ENCODE measurements at regions not wholly inside any gene's neighbourhood (a gene's known extent, or its start where the extent isn't known, plus 50 kb on each side); places are given as distances from the start of the nearest gene placed in this dataset.
"Not testable (repeated sequence)": the region's sequence is repeated elsewhere in the genome, so short reads cannot be mapped to it uniquely, and the experiment has no call there.

- H3K36me3 ChIP-seq (ENCODE audit: control insufficient read depth, insufficient read depth, low read length): no peaks in the 10 kb centered on the region
- WGBS, 2 experiments (ENCODE audit: insufficient coverage in 2 of 2): 81% methylated on average over 15 to 16 of the region's 18 CpGs
- H3K4me1 ChIP-seq (ENCODE audit: control insufficient read depth, insufficient read depth, low read length, poor library complexity, severe bottlenecking): no peaks in the 10 kb centered on the region
- H3K27ac ChIP-seq (ENCODE audit: low read depth, low read length, severe bottlenecking): no peak overlapping the region
- H3K9me3 ChIP-seq (ENCODE audit: control insufficient read depth, low read length): no peaks in the 10 kb centered on the region
- no peak overlapping the region for H3K4me3 ChIP-seq (ENCODE audit: extremely low read depth, insufficient read depth, low read length, poor library complexity, severe bottlenecking)
These were observed 345.8 kb downstream of the TEX29 start for GRCh38 chr13:111666164-111666776.

- Histone ChIP-seq H3K4me1 (ENCODE audit: control insufficient read depth, insufficient read depth, low read length, poor library complexity, severe bottlenecking) (no peaks in the 10 kb centered on the region), H3K27ac (ENCODE audit: low read depth, low read length, severe bottlenecking) (no peak overlapping the region), H3K9me3 (ENCODE audit: control insufficient read depth, low read length) (no peaks in the 10 kb centered on the region), H3K4me3 (ENCODE audit: extremely low read depth, insufficient read depth, low read length, poor library complexity, severe bottlenecking) (no peak overlapping the region), H3K36me3 (ENCODE audit: control insufficient read depth, insufficient read depth, low read length) (no peaks in the 10 kb centered on the region)
- 88 to 90% methylated on average over 5 to 6 of the region's 7 CpGs for WGBS, 2 experiments (ENCODE audit: insufficient coverage in 2 of 2)
These were observed 347.3 kb downstream of the TEX29 start for GRCh38 chr13:111667757-111668156.

- no peaks in the 10 kb centered on the region for H3K9me3 ChIP-seq (ENCODE audit: control insufficient read depth, low read length)
- no peak overlapping the region for H3K4me3 ChIP-seq (ENCODE audit: extremely low read depth, insufficient read depth, low read length, poor library complexity, severe bottlenecking)
- no peaks in the 10 kb centered on the region for H3K4me1 ChIP-seq (ENCODE audit: control insufficient read depth, insufficient read depth, low read length, poor library complexity, severe bottlenecking)
- no peaks in the 10 kb centered on the region for H3K36me3 ChIP-seq (ENCODE audit: control insufficient read depth, insufficient read depth, low read length)
- 95 to 96% methylated on average over 26 to 28 of the region's 30 CpGs for WGBS, 2 experiments (ENCODE audit: insufficient coverage in 2 of 2)
- H3K27ac ChIP-seq (ENCODE audit: low read depth, low read length, severe bottlenecking): no peak overlapping the region
These were observed 348.0 kb downstream of the TEX29 start for GRCh38 chr13:111668451-111668850.

GRCh38 chr13:111672198-111672597, 351.8 kb downstream of the TEX29 start:
- H3K4me3 ChIP-seq (ENCODE audit: extremely low read depth, insufficient read depth, low read length, poor library complexity, severe bottlenecking); H3K9me3 ChIP-seq (ENCODE audit: control insufficient read depth, low read length); H3K4me1 ChIP-seq (ENCODE audit: control insufficient read depth, insufficient read depth, low read length, poor library complexity, severe bottlenecking); H3K27ac ChIP-seq (ENCODE audit: low read depth, low read length, severe bottlenecking); H3K36me3 ChIP-seq (ENCODE audit: control insufficient read depth, insufficient read depth, low read length): not testable (repeated sequence)
- WGBS, 2 experiments (ENCODE audit: insufficient coverage in 2 of 2): no CpG with 5 or more reads among the region's 7 CpGs

GRCh38 chr13:111678120-111678882, 357.9 kb downstream of the TEX29 start:
- not testable (repeated sequence) for H3K27ac ChIP-seq (ENCODE audit: low read depth, low read length, severe bottlenecking); H3K4me3 ChIP-seq (ENCODE audit: extremely low read depth, insufficient read depth, low read length, poor library complexity, severe bottlenecking); H3K4me1 ChIP-seq (ENCODE audit: control insufficient read depth, insufficient read depth, low read length, poor library complexity, severe bottlenecking); H3K36me3 ChIP-seq (ENCODE audit: control insufficient read depth, insufficient read depth, low read length); H3K9me3 ChIP-seq (ENCODE audit: control insufficient read depth, low read length)
- no CpG with 5 or more reads among the region's 33 CpGs for WGBS, 2 experiments (ENCODE audit: insufficient coverage in 2 of 2)

GRCh38 chr13:111679645-111680044, 359.2 kb downstream of the TEX29 start:
- H3K4me1 ChIP-seq (ENCODE audit: control insufficient read depth, insufficient read depth, low read length, poor library complexity, severe bottlenecking); H3K36me3 ChIP-seq (ENCODE audit: control insufficient read depth, insufficient read depth, low read length); H3K9me3 ChIP-seq (ENCODE audit: control insufficient read depth, low read length); H3K27ac ChIP-seq (ENCODE audit: low read depth, low read length, severe bottlenecking); H3K4me3 ChIP-seq (ENCODE audit: extremely low read depth, insufficient read depth, low read length, poor library complexity, severe bottlenecking): not testable (repeated sequence)
- no CpG with 5 or more reads among the region's 15 CpGs for WGBS, 2 experiments (ENCODE audit: insufficient coverage in 2 of 2)

GRCh38 chr13:111680100-111680499, 359.7 kb downstream of the TEX29 start:
- H3K36me3 ChIP-seq (ENCODE audit: control insufficient read depth, insufficient read depth, low read length): not testable (repeated sequence)
- WGBS, 2 experiments (ENCODE audit: insufficient coverage in 2 of 2): no CpG with 5 or more reads among the region's 13 CpGs

GRCh38 chr13:111692028-111692427, 371.6 kb downstream of the TEX29 start:
- H3K27ac ChIP-seq (ENCODE audit: low read depth, low read length, severe bottlenecking); H3K36me3 ChIP-seq (ENCODE audit: control insufficient read depth, insufficient read depth, low read length); H3K9me3 ChIP-seq (ENCODE audit: control insufficient read depth, low read length); H3K4me3 ChIP-seq (ENCODE audit: extremely low read depth, insufficient read depth, low read length, poor library complexity, severe bottlenecking); H3K4me1 ChIP-seq (ENCODE audit: control insufficient read depth, insufficient read depth, low read length, poor library complexity, severe bottlenecking): not testable (repeated sequence)
- WGBS, 2 experiments (ENCODE audit: insufficient coverage in 2 of 2): no CpG with 5 or more reads among the region's 2 CpGs

More at GRCh38 chr13:111680100-111680499, 359.7 kb downstream of the TEX29 start:
- not testable (repeated sequence) for H3K27ac ChIP-seq (ENCODE audit: low read depth, low read length, severe bottlenecking); H3K4me1 ChIP-seq (ENCODE audit: control insufficient read depth, insufficient read depth, low read length, poor library complexity, severe bottlenecking); H3K9me3 ChIP-seq (ENCODE audit: control insufficient read depth, low read length); H3K4me3 ChIP-seq (ENCODE audit: extremely low read depth, insufficient read depth, low read length, poor library complexity, severe bottlenecking)

- not testable (repeated sequence) for H3K27ac ChIP-seq (ENCODE audit: low read depth, low read length, severe bottlenecking); H3K4me3 ChIP-seq (ENCODE audit: extremely low read depth, insufficient read depth, low read length, poor library complexity, severe bottlenecking); H3K36me3 ChIP-seq (ENCODE audit: control insufficient read depth, insufficient read depth, low read length); H3K9me3 ChIP-seq (ENCODE audit: control insufficient read depth, low read length); H3K4me1 ChIP-seq (ENCODE audit: control insufficient read depth, insufficient read depth, low read length, poor library complexity, severe bottlenecking)
- WGBS, 2 experiments (ENCODE audit: insufficient coverage in 2 of 2): no CpG with 5 or more reads among the region's 11 CpGs
These were observed 370.8 kb upstream of the SOX1 start for GRCh38 chr13:111696121-111696520.

- not testable (repeated sequence) for H3K4me1 ChIP-seq (ENCODE audit: control insufficient read depth, insufficient read depth, low read length, poor library complexity, severe bottlenecking); H3K9me3 ChIP-seq (ENCODE audit: control insufficient read depth, low read length); H3K4me3 ChIP-seq (ENCODE audit: extremely low read depth, insufficient read depth, low read length, poor library complexity, severe bottlenecking); H3K27ac ChIP-seq (ENCODE audit: low read depth, low read length, severe bottlenecking); H3K36me3 ChIP-seq (ENCODE audit: control insufficient read depth, insufficient read depth, low read length)
- WGBS, 2 experiments (ENCODE audit: insufficient coverage in 2 of 2): no CpG with 5 or more reads among the region's 5 CpGs
These were observed 364.9 kb upstream of the SOX1 start for GRCh38 chr13:111702059-111702458.
